ENCODE measurements at regions not wholly inside any gene's neighbourhood (a gene's known extent, or its start where the extent isn't known, plus 50 kb on each side); places are given as distances from the start of the nearest gene placed in this dataset.

GRCh38 chr20:60968853-60969720 is 283.0 kb upstream of the CDH4 start:
- TF ChIP-seq CTCF (IDR thresholded peaks at IDR 0.05; ENCODE audit: control insufficient read depth, insufficient read depth, low read depth, low read length, missing control alignments): no peak
- no peak for DNase-seq (ENCODE audit: low read depth)
- no peak overlapping the region for H3K4me3 ChIP-seq (ENCODE audit: control insufficient read depth, low read depth, low read length)

GRCh38 chr20:60970601-60971000 is 281.5 kb upstream of the CDH4 start:
- H3K4me3 ChIP-seq (ENCODE audit: control insufficient read depth, low read depth, low read length): no peak overlapping the region
- DNase-seq (ENCODE audit: low read depth): no peak
- TF ChIP-seq CTCF (IDR thresholded peaks at IDR 0.05; ENCODE audit: control insufficient read depth, insufficient read depth, low read depth, low read length, missing control alignments): no peak

GRCh38 chr20:60974022-60974421 is 278.0 kb upstream of the CDH4 start:
- no peak for TF ChIP-seq CTCF (IDR thresholded peaks at IDR 0.05; ENCODE audit: control insufficient read depth, insufficient read depth, low read depth, low read length, missing control alignments)
- DNase-seq (ENCODE audit: low read depth): no peak
- H3K4me3 ChIP-seq (ENCODE audit: control insufficient read depth, low read depth, low read length): no peak overlapping the region

GRCh38 chr20:60974441-60974945 is 277.6 kb upstream of the CDH4 start:
- TF ChIP-seq CTCF (IDR thresholded peaks at IDR 0.05; ENCODE audit: control insufficient read depth, insufficient read depth, low read depth, low read length, missing control alignments): no peak
- H3K4me3 ChIP-seq (ENCODE audit: control insufficient read depth, low read depth, low read length): no peak overlapping the region
- DNase-seq (ENCODE audit: low read depth): no peak

- no peak overlapping the region for H3K4me3 ChIP-seq (ENCODE audit: control insufficient read depth, low read depth, low read length)
- no peak for DNase-seq (ENCODE audit: low read depth)
- no peak for TF ChIP-seq CTCF (IDR thresholded peaks at IDR 0.05; ENCODE audit: control insufficient read depth, insufficient read depth, low read depth, low read length, missing control alignments)
Measured at GRCh38 chr20:60976139-60976538, 275.9 kb upstream of the CDH4 start.

GRCh38 chr20:60976913-60977312 is 275.1 kb upstream of the CDH4 start:
- H3K4me3 ChIP-seq (ENCODE audit: control insufficient read depth, low read depth, low read length): no peak overlapping the region
- no peak for DNase-seq (ENCODE audit: low read depth)
- TF ChIP-seq CTCF (IDR thresholded peaks at IDR 0.05; ENCODE audit: control insufficient read depth, insufficient read depth, low read depth, low read length, missing control alignments): no peak
